G401 (cell line): ENCODE measurements at regions not wholly inside any gene's neighbourhood (a gene's known extent, or its start where the extent isn't known, plus 50 kb on each side); places are given as distances from the start of the nearest gene placed in this dataset.
A peak's percentile ranks its signal among the peaks of the same experiment; 100 is the strongest.

ENCODE experiments used
- DNase-seq: peaks from one replicate; pipeline ENCODE4 v3.0.0-alpha.2; 2015; ENCODE audit warnings: low spot score
- in situ Hi-C: cut with HindIII; loops from 2 replicates; pipeline ENCODE4 v1.10.0; 2016; ENCODE audit warnings: low sequenced_read_pairs, mixed read lengths

DNA sequence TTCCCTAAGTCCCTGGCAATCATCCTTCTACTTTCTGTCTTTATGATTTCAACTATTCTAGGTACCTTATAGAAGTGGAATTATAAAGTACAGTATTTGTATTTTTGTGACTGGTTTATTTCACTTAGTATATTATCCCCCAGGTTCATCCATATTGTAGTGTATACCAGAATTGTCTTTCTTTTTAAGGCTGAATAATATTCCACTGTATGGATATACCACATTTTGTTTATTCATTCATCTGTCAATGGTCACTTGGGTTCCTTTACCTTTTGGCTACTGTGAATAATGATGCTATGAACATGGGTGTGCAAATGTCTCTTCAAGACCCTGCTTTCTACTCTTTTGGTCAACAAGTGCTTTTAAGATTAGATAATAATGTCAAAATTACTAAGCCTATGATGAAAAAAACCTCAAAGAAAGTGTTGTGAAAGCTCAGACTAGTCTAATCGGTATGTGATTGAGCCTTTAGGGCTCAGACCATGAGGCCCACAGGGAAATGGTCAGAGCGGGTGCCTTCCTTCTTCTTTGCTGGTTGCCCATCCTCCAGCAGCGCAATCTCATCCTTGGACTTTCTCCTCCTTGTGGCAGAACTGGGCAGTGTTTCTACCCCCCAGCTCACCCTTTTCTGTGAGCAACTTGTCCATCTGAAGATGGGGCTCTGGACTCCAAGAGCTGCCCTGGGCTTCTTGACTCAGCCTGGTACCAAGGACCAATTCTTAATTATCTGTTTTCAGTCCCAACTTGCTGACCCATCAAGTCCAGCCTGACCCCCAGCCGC lies 105.4 kb downstream of the TTC8 start:
- DNase-seq, result no peak
- in situ Hi-C loops, result no loop called here

DNA sequence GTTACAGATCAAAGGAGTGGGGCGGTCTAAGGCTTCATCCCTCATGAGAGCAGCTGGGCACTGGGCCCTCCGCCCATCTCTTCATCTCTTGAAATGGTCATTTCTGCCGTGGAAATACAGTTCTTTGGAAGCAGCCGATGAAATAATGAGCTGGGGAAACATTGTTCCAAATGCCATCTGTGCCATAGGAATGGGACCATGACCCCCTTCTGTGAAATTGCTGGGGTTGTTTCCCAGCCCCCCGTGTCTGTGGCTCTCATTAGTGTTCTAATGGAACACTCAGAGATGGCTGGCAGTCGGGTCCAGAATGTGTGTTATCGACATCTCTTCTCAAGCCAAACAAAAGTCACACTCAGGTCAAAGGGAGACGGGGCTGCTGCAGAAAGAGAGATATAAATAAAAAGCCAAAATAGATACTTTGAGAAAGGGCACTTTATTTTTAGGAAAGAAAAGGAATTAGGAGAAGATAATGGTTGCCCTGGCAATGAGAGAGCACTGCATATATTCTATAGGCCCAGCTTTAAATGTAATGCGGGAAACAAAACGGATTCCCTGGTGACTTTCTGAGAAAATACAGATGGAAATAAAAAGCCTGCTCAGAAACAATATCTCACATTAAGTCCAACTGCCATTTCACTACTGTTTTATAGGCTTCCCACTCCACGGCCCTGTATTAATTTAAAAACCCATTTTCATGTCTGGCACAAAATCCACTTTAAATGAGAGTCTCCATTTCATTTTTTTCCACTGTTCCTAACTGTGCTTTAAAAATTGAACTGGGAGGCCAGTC lies 107.1 kb downstream of the TTC8 start:
- in situ Hi-C loops, result no loop called here
- peak; percentile 75 for DNase-seq

DNA sequence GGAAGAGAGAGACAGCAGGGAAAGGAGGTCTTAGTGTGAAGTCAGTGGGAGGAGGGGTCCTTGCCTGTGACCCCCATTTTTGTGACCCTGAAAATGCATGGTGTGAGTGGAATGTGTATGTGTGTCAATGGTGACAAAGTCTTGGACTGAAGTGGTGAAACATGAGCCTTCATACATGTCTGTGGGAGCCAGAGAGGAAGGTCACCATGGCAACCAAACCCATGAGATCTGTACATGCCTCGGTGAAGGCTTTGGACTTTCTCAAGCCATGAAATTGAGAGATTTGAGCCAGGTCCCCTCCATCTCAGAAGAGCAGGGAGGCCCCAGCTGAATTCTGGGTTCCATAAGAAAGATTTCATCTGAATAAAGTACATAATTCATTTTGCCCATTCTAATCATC lies 108.7 kb downstream of the TTC8 start:
- in situ Hi-C loops, result no loop called here
- peak; percentile 59 for DNase-seq

DNA sequence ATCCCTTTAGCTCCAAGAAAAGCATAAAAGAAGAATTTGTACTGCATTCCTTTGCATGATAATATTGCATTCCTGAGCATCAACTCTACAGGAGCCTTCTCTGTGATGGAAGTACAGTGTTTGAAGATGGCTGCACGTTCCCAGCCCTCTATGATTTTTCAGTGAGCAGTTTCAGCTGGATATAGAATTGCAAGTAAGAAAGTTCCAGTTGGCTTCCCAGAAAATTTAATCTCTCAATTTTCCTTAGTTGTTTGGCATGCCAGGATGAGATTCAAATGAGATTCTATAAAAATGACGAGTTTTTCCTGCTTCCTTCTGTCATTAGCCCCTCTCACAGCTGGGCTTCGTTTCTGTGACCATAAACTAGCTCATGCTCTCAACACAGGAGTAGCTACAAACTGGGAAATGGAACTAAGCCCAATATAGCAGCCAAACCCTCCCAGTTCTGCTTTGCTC lies 109.9 kb downstream of the TTC8 start:
- no peak for DNase-seq
- in situ Hi-C loops, result no loop called here

DNA sequence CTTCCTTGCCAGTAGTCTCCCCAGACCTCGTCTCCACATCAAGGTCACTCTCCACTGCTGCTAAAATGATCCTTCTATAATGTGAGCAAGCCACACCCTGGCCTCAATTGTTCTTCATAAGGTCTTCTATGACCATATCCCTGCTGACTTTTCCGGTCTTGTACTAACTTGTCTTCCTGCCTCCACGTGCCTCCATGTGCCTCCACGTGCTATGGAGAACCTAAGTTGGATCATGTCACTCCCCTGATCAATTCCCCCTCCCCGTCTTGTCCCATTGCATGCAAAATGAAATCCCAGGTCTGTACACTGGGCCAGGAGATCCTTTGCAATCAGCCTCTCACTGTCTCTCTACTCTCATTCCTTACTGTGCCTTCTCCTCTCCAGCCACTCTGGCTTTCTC lies 110.6 kb downstream of the TTC8 start:
- DNase-seq, result no peak
- in situ Hi-C loops, result no loop called here

DNA sequence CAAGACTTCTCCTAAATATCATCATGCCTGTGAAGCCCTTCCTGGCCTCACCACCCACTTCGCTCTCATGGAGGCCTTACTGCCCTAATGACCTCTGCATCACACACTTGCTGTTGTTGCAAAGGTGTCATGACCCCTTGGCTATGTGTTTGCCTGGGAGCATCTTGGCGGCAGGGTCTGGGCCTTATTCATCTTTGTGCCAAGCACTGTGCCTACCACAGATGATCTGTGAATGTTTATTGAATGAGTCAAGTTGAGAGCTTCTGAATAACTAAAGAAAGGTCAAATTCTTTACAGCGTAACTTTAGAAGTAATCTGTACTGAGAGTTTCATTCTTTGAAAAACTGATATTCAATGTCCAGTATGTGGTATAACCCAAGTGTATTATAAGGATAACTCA lies 113.3 kb downstream of the TTC8 start:
- no peak for DNase-seq

DNA sequence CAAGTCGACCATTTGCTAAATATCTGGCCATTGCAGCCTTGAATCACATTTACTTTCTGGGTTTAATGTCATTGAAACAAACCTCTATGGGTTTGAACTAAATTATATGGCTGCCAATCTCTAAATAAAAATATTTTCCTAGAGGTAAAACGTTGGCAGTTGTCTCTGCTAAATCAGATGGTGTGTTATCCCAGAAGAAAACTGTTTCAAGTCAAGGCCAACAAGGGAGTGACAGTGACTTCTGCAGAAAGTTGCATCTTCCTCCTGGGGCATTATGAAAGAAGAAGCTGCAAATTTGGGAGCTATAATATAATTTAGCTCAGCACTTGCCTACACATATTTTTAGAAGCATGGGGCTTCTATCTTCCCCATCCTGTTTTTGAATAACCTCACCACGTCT lies 116.2 kb downstream of the TTC8 start:
- no peak for DNase-seq
- in situ Hi-C loops, result no loop called here

More for the DNA sequence above, 113.3 kb downstream of the TTC8 start:
- in situ Hi-C loops, result no loop called here

DNA sequence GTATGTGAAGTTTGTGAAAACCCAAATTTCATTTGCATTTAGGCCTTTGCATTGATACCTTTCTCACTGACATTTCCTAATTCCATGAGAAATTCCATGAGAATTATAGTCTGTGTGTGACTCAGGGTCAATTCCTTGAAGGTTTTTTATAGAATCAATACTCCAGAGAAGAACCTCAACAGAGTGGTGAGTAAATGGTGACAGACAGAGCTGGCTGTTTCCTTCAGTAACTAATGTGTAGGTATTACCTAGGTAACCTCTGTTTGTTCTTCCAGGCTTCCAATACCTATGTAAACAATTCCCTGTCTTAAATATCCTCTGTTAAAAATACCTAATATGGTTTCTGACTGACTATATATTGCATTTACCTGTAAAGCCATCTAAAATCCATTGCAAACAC lies 117.0 kb downstream of the TTC8 start:
- in situ Hi-C loops, result no loop called here
- no peak for DNase-seq

DNA sequence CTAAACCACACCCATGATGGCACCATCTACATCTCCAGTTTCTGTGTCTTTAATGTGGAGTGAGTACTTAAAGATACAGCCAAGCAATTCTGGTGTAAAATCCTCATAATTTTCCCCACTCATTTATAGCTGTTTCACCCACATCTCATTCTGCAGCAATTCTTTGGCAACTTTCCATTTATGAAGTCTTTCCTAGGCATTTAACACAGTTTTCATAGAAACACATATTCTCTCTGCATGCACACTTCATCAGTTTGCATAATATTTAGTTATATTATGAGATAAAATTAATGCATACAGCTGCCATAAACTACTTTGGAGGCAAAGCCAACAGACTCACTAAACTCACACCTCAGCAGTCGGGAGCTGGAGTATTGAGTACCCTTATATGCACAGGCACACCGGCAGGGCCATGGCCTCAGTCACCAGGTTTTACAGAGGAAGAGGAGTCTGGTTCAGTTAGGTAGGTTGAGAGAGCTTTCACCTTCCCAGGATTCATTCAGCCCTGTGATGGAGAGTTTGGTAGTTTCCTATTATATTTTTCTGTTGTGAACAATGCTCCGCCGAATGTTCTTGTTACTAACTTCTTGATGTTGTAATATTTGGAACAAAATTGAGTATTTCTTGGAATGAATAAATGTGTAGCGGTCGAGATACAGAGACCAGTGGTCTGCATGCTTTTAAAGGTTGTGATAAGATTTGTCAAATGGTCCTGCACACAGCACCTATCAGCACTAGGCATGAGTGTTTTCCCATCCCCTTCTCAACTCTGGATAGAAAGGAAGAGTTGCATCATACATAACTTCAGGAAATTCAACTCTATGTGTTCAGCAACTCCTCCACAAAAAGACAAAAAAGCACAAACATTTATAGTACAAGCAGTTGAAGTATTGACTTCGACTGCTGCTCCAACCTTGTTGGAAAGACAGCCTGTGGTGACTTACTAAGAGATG lies 123.5 kb downstream of the TTC8 start:
- no peak for DNase-seq
- in situ Hi-C loops, result no loop called here

DNA sequence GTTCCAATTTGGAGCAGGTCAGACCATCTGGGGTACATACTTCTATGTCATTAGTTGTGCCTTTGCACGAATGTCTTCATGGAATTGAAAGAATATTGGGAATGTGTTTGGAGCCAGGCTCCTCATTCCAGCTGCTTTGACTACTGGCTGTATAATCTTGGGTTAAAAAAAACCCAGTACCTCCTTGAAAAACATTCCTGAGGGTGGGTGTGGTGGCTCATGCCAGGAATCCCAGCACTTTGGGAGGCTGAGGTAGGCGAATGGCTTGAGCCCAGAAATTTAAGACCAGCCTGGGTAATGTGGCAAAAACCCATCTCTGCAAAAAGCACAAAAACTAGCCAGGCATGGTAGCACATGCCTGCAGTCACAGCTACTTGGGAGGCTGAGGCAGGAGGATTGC lies 125.6 kb downstream of the TTC8 start:
- in situ Hi-C loops, result no loop called here
- no peak for DNase-seq

DNA sequence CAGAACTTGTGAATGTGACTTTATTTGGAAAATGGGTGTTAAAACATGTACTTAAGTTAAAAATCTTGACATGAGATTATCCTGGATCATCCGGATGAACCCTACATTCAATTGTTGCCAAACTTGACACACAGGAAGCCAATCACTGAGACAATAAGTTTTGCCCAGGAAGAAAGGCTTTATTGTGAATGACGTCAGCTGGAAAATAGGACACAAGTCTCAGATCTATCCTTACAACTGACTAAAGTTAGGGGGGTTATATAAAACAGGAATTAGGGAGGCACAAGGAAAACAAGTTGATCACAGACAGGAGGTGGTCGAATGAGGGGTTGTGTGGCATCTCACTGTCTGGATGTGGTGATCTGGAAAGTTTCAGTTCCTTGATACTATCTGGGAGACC lies 126.9 kb downstream of the TTC8 start:
- no peak for DNase-seq
- in situ Hi-C loops, result no loop called here

DNA sequence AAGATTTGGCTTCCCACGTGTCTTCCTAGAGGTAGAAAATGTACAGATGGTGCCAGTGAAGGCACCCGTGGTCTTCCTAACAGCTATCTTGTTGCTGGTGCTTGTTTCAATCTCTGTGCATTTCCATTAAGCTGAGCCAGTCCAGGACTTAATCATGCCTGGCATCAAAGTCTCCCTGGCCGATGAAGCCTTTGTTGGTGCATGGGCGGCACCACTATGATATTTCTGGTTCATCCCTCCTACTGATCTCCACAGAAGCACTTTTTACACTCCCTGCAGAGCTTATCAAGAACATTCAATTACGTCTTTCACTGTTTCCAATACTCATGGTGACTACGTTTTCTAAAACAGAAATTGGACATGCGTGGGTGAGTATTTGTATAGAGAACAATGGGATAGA lies 128.4 kb downstream of the TTC8 start:
- in situ Hi-C loops, result no loop called here
- DNase-seq, result peak; percentile 43

DNA sequence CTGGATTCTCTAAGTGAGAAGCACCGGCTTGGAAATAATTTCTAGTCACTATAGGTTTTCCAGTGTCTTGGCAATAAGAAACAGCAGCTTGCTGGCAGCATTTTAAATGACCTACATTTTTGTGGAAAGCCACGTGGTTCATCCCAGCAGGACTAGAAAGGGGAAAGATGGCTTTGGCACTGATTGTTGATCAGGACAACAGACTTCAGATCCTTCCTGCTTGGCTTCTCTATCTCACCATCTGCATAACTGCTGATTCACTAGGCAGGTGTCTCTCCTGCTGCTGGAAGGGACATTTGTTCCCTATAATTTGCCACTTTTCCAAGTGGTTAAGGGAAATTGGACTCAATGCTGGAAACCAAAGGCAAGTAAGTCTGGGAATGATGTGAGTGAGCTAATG lies 131.0 kb downstream of the TTC8 start:
- DNase-seq, result peak; percentile 99
- in situ Hi-C loops, result no loop called here

DNA sequence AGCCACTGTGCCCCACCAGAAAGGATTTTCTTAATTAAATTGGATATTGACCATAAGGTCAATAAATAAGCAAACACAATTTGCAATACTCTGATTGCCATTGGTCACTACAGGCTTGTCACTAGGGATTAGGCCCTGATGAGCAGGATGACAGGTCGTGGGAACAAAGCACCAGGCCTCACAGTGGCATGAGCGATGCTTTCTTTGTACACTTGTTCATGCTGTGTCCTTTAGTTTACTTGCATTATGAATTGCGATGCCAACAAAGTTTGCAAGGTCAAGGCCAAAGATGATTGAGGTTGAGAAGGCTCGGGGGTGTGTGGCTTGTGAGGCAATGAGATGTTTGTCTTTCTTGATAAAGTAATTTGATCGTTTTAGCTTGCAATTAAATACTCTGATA lies 136.0 kb downstream of the TTC8 start:
- DNase-seq, result no peak
- in situ Hi-C loops, result no loop called here

DNA sequence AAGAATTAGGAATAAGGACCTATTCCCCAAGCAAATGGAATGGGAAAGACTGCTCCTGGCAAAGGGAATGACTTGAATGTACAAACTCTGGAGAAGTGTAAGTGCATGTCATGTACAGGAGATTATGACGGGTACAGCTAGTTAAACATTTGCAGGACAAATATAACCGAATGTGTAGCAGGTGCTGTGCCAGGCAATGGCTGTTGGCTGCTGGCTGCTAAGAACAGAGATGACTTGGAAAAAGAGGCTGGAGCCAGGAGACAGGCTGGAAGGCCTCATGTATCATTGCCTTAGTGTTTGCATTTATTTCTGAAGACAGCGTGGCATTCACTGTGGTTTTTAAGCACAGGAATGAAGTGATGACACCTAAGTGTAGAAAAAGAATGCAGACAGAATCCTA lies 136.8 kb downstream of the TTC8 start:
- peak; percentile 83 for DNase-seq
- in situ Hi-C loops, result no loop called here

DNA sequence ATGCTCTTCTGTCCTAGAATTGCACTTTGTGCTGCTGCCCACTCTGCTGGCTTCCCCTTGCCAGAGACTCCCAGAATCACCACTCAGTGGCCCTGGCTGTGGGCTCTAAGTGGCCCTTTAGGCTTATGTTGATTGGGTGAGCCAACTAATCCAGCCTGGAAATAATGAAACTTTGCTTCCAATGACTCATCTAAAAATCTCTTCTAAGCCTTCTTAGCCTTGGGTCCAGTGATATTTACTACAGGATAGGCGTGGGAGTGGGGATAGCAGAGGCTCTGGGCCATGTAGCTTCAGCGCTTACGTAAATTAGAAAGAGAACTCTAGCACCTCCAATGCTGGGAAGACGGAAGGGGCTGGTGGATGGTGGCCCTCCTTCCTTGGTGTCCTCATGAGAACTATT lies 137.9 kb downstream of the TTC8 start:
- in situ Hi-C loops, result no loop called here
- DNase-seq, result no peak

DNA sequence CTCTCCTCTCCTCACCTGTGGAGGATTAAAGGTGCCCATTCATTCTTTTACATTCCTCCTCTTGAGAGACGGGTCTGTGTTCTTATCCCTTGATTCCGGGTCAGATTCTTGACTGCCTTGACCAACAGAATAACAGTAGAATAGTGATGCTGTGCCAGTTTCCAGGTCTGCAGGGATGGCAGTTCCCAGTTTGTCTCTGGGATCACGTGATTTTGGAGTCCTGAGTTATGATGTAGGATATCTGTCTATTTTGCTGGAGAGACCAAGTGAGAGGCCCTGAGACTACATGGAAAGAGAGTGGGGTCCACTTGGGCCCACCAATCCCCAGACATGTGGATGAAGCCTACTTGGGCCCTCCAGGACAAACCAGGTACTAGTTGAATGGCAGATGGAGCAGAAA lies 142.8 kb downstream of the TTC8 start:
- in situ Hi-C loops, result no loop called here
- no peak for DNase-seq

DNA sequence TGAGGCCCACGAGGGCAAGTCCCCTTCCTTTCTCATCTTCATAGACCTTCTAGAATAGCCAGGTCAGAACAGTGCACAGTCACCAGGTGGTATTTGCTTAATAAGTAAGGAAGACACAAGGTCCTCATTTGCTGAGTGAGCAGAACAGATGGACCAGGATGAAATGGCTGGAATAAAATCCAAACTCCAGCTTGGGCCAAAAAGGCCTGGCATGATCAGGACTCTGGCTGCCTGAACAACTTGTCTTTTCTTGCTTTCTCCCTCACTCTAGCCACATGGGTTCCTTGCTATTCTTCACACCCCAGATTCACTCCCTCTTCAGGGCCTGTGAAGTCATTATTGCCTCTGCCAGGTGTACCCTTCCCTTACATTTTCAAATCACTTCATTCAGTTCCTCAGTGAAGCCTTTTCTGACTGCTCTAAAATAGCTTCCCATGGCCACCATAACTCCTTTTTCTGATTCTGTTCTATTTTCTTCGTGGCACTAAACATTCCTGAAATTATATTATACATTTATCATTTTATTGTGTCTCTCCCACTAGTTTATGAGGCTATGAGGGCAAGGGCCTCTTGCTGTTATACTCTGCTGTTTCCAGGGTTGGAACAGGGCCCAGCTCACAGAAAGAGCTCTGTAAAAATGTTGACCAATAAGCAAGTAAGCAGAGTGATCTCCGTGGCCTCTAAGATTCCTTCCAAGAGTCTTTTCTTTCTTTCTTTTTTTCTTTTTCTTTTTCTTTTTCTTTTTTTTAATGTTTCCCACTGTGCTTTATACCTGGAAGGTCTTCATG lies 150.8 kb downstream of the TTC8 start:
- in situ Hi-C loops, result no loop called here
- peak; percentile 96 for DNase-seq

DNA sequence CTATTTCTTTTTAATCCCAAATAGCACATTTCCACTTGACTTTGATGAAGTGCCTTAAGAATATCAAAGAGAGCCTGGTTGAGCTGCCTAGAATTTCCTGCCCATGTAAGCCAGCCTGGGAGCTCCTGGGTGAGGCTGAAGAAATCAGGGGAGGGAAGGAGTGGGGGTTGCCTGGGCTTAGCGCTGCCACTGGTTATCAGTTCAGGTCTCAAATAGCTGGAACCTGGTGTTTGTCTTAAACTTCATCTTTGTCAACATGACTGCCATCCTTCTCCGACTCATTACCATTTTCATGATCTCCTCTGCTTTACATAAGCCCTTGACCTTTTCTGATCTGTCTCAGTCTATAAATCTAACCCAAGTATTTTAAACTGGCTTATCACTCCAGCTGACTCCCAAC lies 151.5 kb downstream of the TTC8 start:
- DNase-seq, result no peak
- in situ Hi-C loops, result no loop called here
